A549 (cell line): ENCODE measurements at regions not wholly inside any gene's neighbourhood (a gene's known extent, or its start where the extent isn't known, plus 50 kb on each side); places are given as distances from the start of the nearest gene placed in this dataset.

Experiments
- ATAC-seq, 2 experiments: fragments of 200-7000 bp in 1 of 2; fragments of >200 bp in 1 of 2; cut with Nextera tagmentation in 1 of 2; cut with Tn5 transposase in 1 of 2; 3 replicates each; pipeline versions ENCODE4 v1.8.0 to v1.9.1; 2018 to 2020; ENCODE audit warnings: mild to moderate bottlenecking in 1 of 2, moderate library complexity in 1 of 2
- CTCF ChIA-PET: fragments of 300-600 bp; sonication (Branson Sonifier 250); formaldehyde crosslinking; extraction: SDS; loops from one replicate; lab custom pipeline; 2021; ENCODE audit warnings: antibody characterized with exemption, inconsistent platforms; lab: Yijun Ruan, JAX
- POLR2A ChIA-PET: fragments of 350-600 bp; formaldehyde crosslinking; extraction: SDS; loops from one replicate; lab custom pipeline; 2021; ENCODE audit warnings: antibody characterized with exemption, inconsistent platforms; lab: Yijun Ruan, JAX
- DNase-seq, 2 experiments: peaks; one replicate each; pipeline versions ENCODE4 v3.0.0 to v3.0.0-alpha.2; 2011 to 2016; ENCODE audit warnings: low read depth in 1 of 2, low spot score in 1 of 2
- FAIRE-seq: peaks from 2 replicates; lab custom pipeline; 2011; peaks lifted over from hg19 to GRCh38; lab: Jason Lieb, UNC
- H3K27ac ChIP-seq, 2 experiments: fragments of >200 bp; sonication (Bioruptor Twin); formaldehyde crosslinking; 3 replicates each; pipeline ENCODE4 v1.5.1; 2016 to 2017
- H3K4me1 ChIP-seq: fragments of >200 bp; sonication (Bioruptor Twin); formaldehyde crosslinking; 3 replicates; pipeline ENCODE4 v1.6.1; 2016
- H3K4me2 ChIP-seq: fragments of >200 bp; sonication (Bioruptor Twin); formaldehyde crosslinking; 3 replicates; pipeline ENCODE4 v1.6.1; 2016
- H3K4me3 ChIP-seq: fragments of >200 bp; sonication (Bioruptor Twin); formaldehyde crosslinking; 3 replicates; pipeline ENCODE4 v1.5.1; 2016
- H3K9me3 ChIP-seq: fragments of >200 bp; sonication (Bioruptor Twin); formaldehyde crosslinking; 3 replicates; pipeline ENCODE4 v1.6.1; 2016
- BCL3 ChIP-seq: fragments of >200 bp; sonication (Bioruptor Twin); formaldehyde crosslinking; IDR thresholded peaks from 3 replicates; pipeline ENCODE4 v1.6.1; 2016
- BHLHE40 ChIP-seq: IDR thresholded peaks from 2 replicates; pipeline ENCODE4 v1.6.1; 2012; ENCODE audit warnings: low read depth, low read length, inconsistent platforms
- E2F6 ChIP-seq: IDR thresholded peaks from 2 replicates; pipeline ENCODE4 v1.6.1; 2012; ENCODE audit warnings: low read depth, borderline replicate concordance
- EHF ChIP-seq: fragments of 250-450 bp; sonication (Bioruptor Pico); IDR thresholded peaks from 2 replicates; pipeline ENCODE4 v1.5.0; 2020; ENCODE audit warnings: mild to moderate bottlenecking
- EHMT2 ChIP-seq: fragments of 200-600 bp; sonication (generic); IDR thresholded peaks from 2 replicates; pipeline ENCODE4 v1.6.1; 2016; ENCODE audit warnings: antibody characterized with exemption, low read depth, mild to moderate bottlenecking, moderate library complexity
- ESRRA ChIP-seq: fragments of 150-350 bp; IDR thresholded peaks from 2 replicates; pipeline ENCODE4 v1.6.1; 2014; ENCODE audit warnings: mild to moderate bottlenecking, low read length, borderline replicate concordance
- FOXS1 ChIP-seq: fragments of 250-450 bp; sonication (Bioruptor Pico); IDR thresholded peaks from 2 replicates; pipeline ENCODE4 v1.5.0; 2020; ENCODE audit warnings: mild to moderate bottlenecking, moderate library complexity
- GATA3 ChIP-seq: IDR thresholded peaks from 2 replicates; pipeline ENCODE4 v1.6.1; 2012; ENCODE audit warnings: borderline replicate concordance
- KDM1A ChIP-seq: fragments of 200-600 bp; sonication (generic); IDR thresholded peaks from 2 replicates; pipeline ENCODE4 v1.6.1; 2016; ENCODE audit warnings: low read depth, mild to moderate bottlenecking
- KDM5A ChIP-seq: fragments of 200-600 bp; sonication (generic); IDR thresholded peaks from 2 replicates; pipeline ENCODE4 v1.6.1; 2016; ENCODE audit warnings: antibody characterized with exemption, mild to moderate bottlenecking
- MAFK ChIP-seq: fragments of 450-650 bp; IDR thresholded peaks from 2 replicates; pipeline ENCODE4 v1.6.1; 2014; ENCODE audit not compliant: partially characterized antibody
- MAZ ChIP-seq: fragments of 150-350 bp; IDR thresholded peaks from 2 replicates; pipeline ENCODE4 v1.6.1; 2014; ENCODE audit warnings: antibody characterized with exemption, low read depth, low read length, borderline replicate concordance
- NFE2L2 ChIP-seq: fragments of 150-350 bp; conservative IDR thresholded peaks from 2 replicates; pipeline ENCODE4 v1.6.1; 2014; ENCODE audit warnings: low read length
- POLR2A ChIP-seq: IDR thresholded peaks from 2 replicates; pipeline ENCODE4 v1.6.1; 2012; ENCODE audit warnings: mild to moderate bottlenecking, low read length
- POLR2AphosphoS2 ChIP-seq: conservative IDR thresholded peaks from 2 replicates; pipeline ENCODE4 v1.6.1; 2012; ENCODE audit warnings: low read length, improper control_type of control experiment, inconsistent platforms
- RNF2 ChIP-seq: fragments of 200-600 bp; sonication (generic); IDR thresholded peaks from 2 replicates; pipeline ENCODE4 v1.6.1; 2016; ENCODE audit warnings: low read depth, mild to moderate bottlenecking, antibody characterized with exemption, moderate library complexity, borderline replicate concordance
- SREBF2 ChIP-seq: fragments of 450-650 bp; IDR thresholded peaks from 2 replicates; pipeline ENCODE4 v1.6.1; 2014; ENCODE audit warnings: mild to moderate bottlenecking, moderate library complexity
- WGBS: methylation state at CpG from one replicate; pipeline ENCODE4 v1.1.6; 2017; ENCODE audit errors: missing lambda C conversion rate; 5-methylcytosine and 5-hydroxymethylcytosine counted together
- TF ChIP-seq, protein P1 (sequence below): fragments of 150-350 bp; IDR thresholded peaks from 2 replicates; pipeline ENCODE4 v1.6.1; 2014; ENCODE audit warnings: low read depth, mild to moderate bottlenecking, low read length
- TF ChIP-seq, protein P2 (sequence below): IDR thresholded peaks from 2 replicates; pipeline ENCODE4 v1.6.1; 2012
- TF ChIP-seq, protein P3 (sequence below): fragments of 450-650 bp; IDR thresholded peaks from 2 replicates; pipeline ENCODE4 v1.6.1; 2014; ENCODE audit warnings: antibody characterized with exemption

DNA sequence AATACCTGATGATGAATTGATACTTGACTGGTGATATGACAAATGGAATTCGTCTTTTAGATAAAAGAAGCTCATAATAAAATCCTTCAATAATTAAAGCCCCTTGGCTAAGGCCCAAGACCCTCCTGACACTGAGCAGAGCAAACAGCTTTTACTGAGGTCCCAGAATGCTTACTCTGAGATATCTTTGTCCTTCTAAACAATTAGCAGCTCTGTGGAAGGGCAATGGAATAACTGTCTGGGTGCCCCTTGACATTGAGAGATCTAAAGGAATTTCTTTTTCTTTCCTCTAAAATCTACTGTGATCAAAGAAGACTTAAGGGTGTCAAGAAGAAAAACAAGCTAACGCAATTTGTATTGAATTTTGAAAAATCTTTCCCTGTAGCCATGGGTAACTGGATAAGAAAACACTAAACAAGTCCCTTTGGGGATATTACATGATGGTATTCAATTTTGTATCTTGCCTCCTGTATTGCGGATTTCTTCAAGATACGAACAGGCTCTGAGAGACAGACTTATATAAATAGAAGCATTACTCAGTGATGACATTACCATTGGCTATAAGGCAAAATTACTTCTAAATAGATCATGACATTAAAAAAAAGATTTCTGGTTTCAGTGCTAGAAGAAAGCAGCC lies 128.8 kb downstream of the MREG start (continued):
- TF ChIP-seq BHLHE40 (no peak), FOXS1 (CRISPR knock-in tag) (no peak)

GRCh38 chr2:215883799-215884198 lies 129.6 kb downstream of the MREG start:
- ATAC-seq (no peak), FAIRE-seq (no peak), DNase-seq (no peak)
- no peak overlapping the region for H3K27ac ChIP-seq
- ChIA-PET CTCF (interaction anchor here (1.5 kb wide), 1 partner anchor 9 kb away, joined by 3 read pairs; no protein-coding TSS in a partner anchor), POLR2A (no interaction called here)
- no peak overlapping the region for H3K4me2 ChIP-seq
- H3K4me3 ChIP-seq: no peak overlapping the region
- TF ChIP-seq SREBF2: no peak
- no peak for TF ChIP-seq POLR2A
- H3K4me1 ChIP-seq: peaks cover 11% of the 10 kb centered on the region; the same call in 2 of the 3 replicates
- no peaks in the 10 kb centered on the region for H3K9me3 ChIP-seq

DNA sequence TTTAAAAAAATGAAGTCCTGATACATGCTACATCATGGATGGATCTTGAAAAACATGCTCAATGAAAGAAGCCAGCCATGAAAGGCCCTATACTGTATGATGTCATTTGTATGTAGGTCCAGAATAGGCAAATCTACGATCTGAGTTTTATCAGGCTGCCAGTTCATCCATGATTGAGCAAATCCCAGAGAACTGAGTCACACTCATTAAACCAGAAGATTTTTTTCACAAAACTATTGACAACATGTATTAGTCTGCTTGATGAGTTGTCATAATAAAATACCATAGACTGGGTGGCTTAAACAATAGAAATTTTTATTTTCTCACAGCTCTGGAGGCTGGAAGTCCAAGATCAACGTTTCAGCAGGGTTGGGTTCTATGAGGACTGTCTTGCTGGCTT lies 130.7 kb downstream of the MREG start:
- POLR2A ChIA-PET: no interaction called here
- CTCF ChIA-PET: no interaction called here
- Histone ChIP-seq H3K4me1 (peaks cover 16% of the 10 kb centered on the region; the same call in 2 of the 3 replicates), H3K4me2 (no peak overlapping the region), H3K9me3 (no peaks in the 10 kb centered on the region), H3K4me3 (no peak overlapping the region), H3K27ac (no peak overlapping the region)
- FAIRE-seq: no peak
- ATAC-seq: no peak
- 32% methylated on average over 2 of the region's 2 CpGs for WGBS
- DNase-seq: no peak
- TF ChIP-seq, protein P1, sequence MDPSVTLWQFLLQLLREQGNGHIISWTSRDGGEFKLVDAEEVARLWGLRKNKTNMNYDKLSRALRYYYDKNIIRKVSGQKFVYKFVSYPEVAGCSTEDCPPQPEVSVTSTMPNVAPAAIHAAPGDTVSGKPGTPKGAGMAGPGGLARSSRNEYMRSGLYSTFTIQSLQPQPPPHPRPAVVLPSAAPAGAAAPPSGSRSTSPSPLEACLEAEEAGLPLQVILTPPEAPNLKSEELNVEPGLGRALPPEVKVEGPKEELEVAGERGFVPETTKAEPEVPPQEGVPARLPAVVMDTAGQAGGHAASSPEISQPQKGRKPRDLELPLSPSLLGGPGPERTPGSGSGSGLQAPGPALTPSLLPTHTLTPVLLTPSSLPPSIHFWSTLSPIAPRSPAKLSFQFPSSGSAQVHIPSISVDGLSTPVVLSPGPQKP: no peak
- no peak for TF ChIP-seq EHMT2
- TF ChIP-seq, protein P2, sequence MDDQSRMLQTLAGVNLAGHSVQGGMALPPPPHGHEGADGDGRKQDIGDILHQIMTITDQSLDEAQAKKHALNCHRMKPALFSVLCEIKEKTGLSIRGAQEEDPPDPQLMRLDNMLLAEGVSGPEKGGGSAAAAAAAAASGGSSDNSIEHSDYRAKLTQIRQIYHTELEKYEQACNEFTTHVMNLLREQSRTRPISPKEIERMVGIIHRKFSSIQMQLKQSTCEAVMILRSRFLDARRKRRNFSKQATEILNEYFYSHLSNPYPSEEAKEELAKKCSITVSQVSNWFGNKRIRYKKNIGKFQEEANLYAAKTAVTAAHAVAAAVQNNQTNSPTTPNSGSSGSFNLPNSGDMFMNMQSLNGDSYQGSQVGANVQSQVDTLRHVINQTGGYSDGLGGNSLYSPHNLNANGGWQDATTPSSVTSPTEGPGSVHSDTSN: no peak
- no peak for TF ChIP-seq RNF2
- TF ChIP-seq POLR2AphosphoS2: no peak
- no peak for TF ChIP-seq MAFK
- TF ChIP-seq KDM1A: no peak
- no peak for TF ChIP-seq ESRRA
- TF ChIP-seq, protein P3, sequence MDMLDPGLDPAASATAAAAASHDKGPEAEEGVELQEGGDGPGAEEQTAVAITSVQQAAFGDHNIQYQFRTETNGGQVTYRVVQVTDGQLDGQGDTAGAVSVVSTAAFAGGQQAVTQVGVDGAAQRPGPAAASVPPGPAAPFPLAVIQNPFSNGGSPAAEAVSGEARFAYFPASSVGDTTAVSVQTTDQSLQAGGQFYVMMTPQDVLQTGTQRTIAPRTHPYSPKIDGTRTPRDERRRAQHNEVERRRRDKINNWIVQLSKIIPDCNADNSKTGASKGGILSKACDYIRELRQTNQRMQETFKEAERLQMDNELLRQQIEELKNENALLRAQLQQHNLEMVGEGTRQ: no peak
- no peak for TF ChIP-seq KDM5A
- no peak for TF ChIP-seq E2F6
- no peak for TF ChIP-seq NFE2L2
- TF ChIP-seq BCL3: no peak
- no peak for TF ChIP-seq MAZ
- no peak for TF ChIP-seq GATA3
- TF ChIP-seq SREBF2: no peak
- no peak for TF ChIP-seq EHF (CRISPR knock-in tag)
